ENCODE measurements at regions not wholly inside any gene's neighbourhood (a gene's known extent, or its start where the extent isn't known, plus 50 kb on each side); places are given as distances from the start of the nearest gene placed in this dataset.

- TF ChIP-seq SPI1 (IDR thresholded peaks at IDR 0.05; ENCODE audit: borderline replicate concordance, insufficient read depth, low read depth, low read length) (no peak), EED (IDR thresholded peaks at IDR 0.05; ENCODE audit: low read depth) (no peak), FOXM1 (IDR thresholded peaks at IDR 0.05; ENCODE audit: low read depth, low read length) (no peak)
Observed at GRCh38 chr2:58416696-58417095, 175.6 kb upstream of the FANCL start (continued).

GRCh38 chr2:58414506-58414905, 173.4 kb upstream of the FANCL start:
- ATAC-seq (no peak), FAIRE-seq (no peak), DNase-seq (ENCODE audit: low read depth, low spot score) (no peak)
- intact Hi-C loops (cut with micrococcal nuclease; ENCODE audit: unreplicated experiment) (no loop called here), in situ Hi-C loops (cut with MboI) (no loop called here)
- 0% methylated on average over 2 of the region's 2 CpGs for WGBS (ENCODE audit: insufficient coverage, insufficient replicate concordance, low lambda C conversion rate, missing lambda C conversion rate)
- no peak overlapping the region for H3K27ac ChIP-seq (ENCODE audit: control insufficient read depth, insufficient read depth)
- no peak overlapping the region for H2AFZ ChIP-seq (ENCODE audit: control insufficient read depth, low read depth, low read length)
- BruUV-seq (replicated peaks), result no TSS peak
- H3K4me3 ChIP-seq, result no peak overlapping the region
- no peaks in the 10 kb centered on the region for H3K27me3 ChIP-seq (replicated peaks in 1 of 2; ENCODE audit: control insufficient read depth in 2 of 2, insufficient read depth in 2 of 2, low read length in 1 of 2)
- H3K4me1 ChIP-seq (ENCODE audit: control insufficient read depth, insufficient read depth, low read length), result no peaks in the 10 kb centered on the region
- no peaks in the 10 kb centered on the region for H4K20me1 ChIP-seq (ENCODE audit: control insufficient read depth, insufficient read depth)
- no peaks in the 10 kb centered on the region for H3K36me3 ChIP-seq (ENCODE audit: control insufficient read depth in 2 of 2, insufficient read depth in 2 of 2, low read length in 1 of 2)
- H3K4me2 ChIP-seq (ENCODE audit: control insufficient read depth, insufficient read depth), result no peak overlapping the region
- no peaks in the 10 kb centered on the region for H3K9me3 ChIP-seq (replicated peaks; ENCODE audit: control insufficient read depth, insufficient read depth, low read length)
- CTCF ChIA-PET, result interaction anchor here (1.6 kb wide), 1 partner anchor 24 kb away, joined by 3 read pairs; no protein-coding TSS in a partner anchor
- no peaks in the 10 kb centered on the region for H3K79me2 ChIP-seq (ENCODE audit: control insufficient read depth, insufficient read depth, low read length)
- SMC1A ChIA-PET (ENCODE audit: uncharacterized antibody, unreplicated experiment), result no interaction called here
- RAD21 ChIA-PET (ENCODE audit: unreplicated experiment), result no interaction called here
- no peak overlapping the region for H3K9ac ChIP-seq (ENCODE audit: control insufficient read depth, insufficient read depth, low read length)
- POLR2A ChIA-PET, result no interaction called here
- TF ChIP-seq RELA (IDR thresholded peaks at IDR 0.05; ENCODE audit: borderline replicate concordance, partially characterized antibody), result no peak
- no peak for TF ChIP-seq ZZZ3 (IDR thresholded peaks at IDR 0.05; ENCODE audit: control insufficient read depth, insufficient read length, low read depth)
- TF ChIP-seq DPF2 (IDR thresholded peaks at IDR 0.05), result no peak
- TF ChIP-seq HDAC6 (IDR thresholded peaks at IDR 0.05; ENCODE audit: unreplicated experiment), result no peak
- no peak for TF ChIP-seq ETV6 (conservative IDR thresholded peaks at IDR 0.05 in 1 of 2, IDR thresholded peaks at IDR 0.05 in 1 of 2; ENCODE audit: borderline replicate concordance in 1 of 2, low read depth in 1 of 2)
- TF ChIP-seq RUNX3 (IDR thresholded peaks at IDR 0.05; ENCODE audit: low read length), result no peak
- TF ChIP-seq WRNIP1 (IDR thresholded peaks at IDR 0.05; ENCODE audit: borderline replicate concordance, low read depth, low read length), result no peak
- TF ChIP-seq RFX5 (IDR thresholded peaks at IDR 0.05; ENCODE audit: low read depth, low read length), result no peak
- no peak for TF ChIP-seq CBX3 (IDR thresholded peaks at IDR 0.05; ENCODE audit: borderline replicate concordance, low read depth)
- no peak for TF ChIP-seq SMAD5 (IDR thresholded peaks at IDR 0.05; ENCODE audit: low read depth)
- TF ChIP-seq ATF2 (IDR thresholded peaks at IDR 0.05; ENCODE audit: low read length), result no peak
- no peak for TF ChIP-seq IKZF2 (IDR thresholded peaks at IDR 0.05)
- TF ChIP-seq, protein P1, sequence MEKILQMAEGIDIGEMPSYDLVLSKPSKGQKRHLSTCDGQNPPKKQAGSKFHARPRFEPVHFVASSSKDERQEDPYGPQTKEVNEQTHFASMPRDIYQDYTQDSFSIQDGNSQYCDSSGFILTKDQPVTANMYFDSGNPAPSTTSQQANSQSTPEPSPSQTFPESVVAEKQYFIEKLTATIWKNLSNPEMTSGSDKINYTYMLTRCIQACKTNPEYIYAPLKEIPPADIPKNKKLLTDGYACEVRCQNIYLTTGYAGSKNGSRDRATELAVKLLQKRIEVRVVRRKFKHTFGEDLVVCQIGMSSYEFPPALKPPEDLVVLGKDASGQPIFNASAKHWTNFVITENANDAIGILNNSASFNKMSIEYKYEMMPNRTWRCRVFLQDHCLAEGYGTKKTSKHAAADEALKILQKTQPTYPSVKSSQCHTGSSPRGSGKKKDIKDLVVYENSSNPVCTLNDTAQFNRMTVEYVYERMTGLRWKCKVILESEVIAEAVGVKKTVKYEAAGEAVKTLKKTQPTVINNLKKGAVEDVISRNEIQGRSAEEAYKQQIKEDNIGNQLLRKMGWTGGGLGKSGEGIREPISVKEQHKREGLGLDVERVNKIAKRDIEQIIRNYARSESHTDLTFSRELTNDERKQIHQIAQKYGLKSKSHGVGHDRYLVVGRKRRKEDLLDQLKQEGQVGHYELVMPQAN (conservative IDR thresholded peaks at IDR 0.05), result no peak
- no peak for TF ChIP-seq RCOR1 (conservative IDR thresholded peaks at IDR 0.05; ENCODE audit: low read depth, low read length)
- no peak for TF ChIP-seq ZSCAN29 (IDR thresholded peaks at IDR 0.05)

All from GM12878 (cell line).